GM12878 (cell line): ENCODE measurements at regions not wholly inside any gene's neighbourhood (a gene's known extent, or its start where the extent isn't known, plus 50 kb on each side); places are given as distances from the start of the nearest gene placed in this dataset.
A peak's percentile ranks its signal among the peaks of the same experiment; 100 is the strongest.

Experiments
- ATAC-seq: fragments of 200-7000 bp; cut with Tn5 transposase; 3 replicates; pipeline ENCODE4 v1.9.1; 2020; ENCODE audit warnings: mild to moderate bottlenecking, moderate library complexity
- BruUV-seq: library from RNA; stranded (reverse); fragments of 400-500 nt; replicated peaks from 2 replicates; lab custom pipeline; 2021; lab: Mats Ljungman, UMichigan
- CTCF ChIA-PET: fragments of 300-600 bp; sonication (Branson Sonifier 250); formaldehyde crosslinking; extraction: SDS; loops from one replicate; lab custom pipeline; 2021; ENCODE audit warnings: inconsistent platforms; lab: Yijun Ruan, JAX
- POLR2A ChIA-PET: fragments of 350-600 bp; formaldehyde crosslinking; extraction: SDS; loops from one replicate; lab custom pipeline; 2021; ENCODE audit warnings: inconsistent platforms; lab: Charles Lee
- RAD21 ChIA-PET: fragments of 300-600 bp; sonication (Branson Sonifier 250); formaldehyde crosslinking; loops from one replicate; lab custom pipeline; 2023; ENCODE audit warnings: antibody characterized with exemption; ENCODE audit not compliant: unreplicated experiment; lab: Charles Lee
- SMC1A ChIA-PET: fragments of 300-600 bp; sonication (Branson Sonifier 250); formaldehyde crosslinking; loops from one replicate; lab custom pipeline; 2023; ENCODE audit not compliant: unreplicated experiment, uncharacterized antibody; lab: Charles Lee
- DNase-seq: peaks from one replicate; pipeline ENCODE4 v3.0.0-alpha.2; 2011; ENCODE audit warnings: low read depth, low spot score
- FAIRE-seq: peaks from 3 replicates; lab custom pipeline; 2011; peaks lifted over from hg19 to GRCh38; lab: Jason Lieb, UNC
- H2AFZ ChIP-seq: 2 replicates; pipeline ENCODE4 v1.6.0; 2011; ENCODE audit warnings: low read depth, low read length, control low read depth; ENCODE audit not compliant: control insufficient read depth
- H3K27ac ChIP-seq: 2 replicates; pipeline ENCODE4 v1.5.1; 2011; ENCODE audit warnings: control low read depth; ENCODE audit not compliant: control insufficient read depth, insufficient read depth
- H3K27me3 ChIP-seq, 2 experiments: replicated peaks in 1 of 2; 2 replicates each; pipeline versions ENCODE4 v1.6.0 to v1.6.1; 2011; ENCODE audit warnings: low read length in 1 of 2; ENCODE audit not compliant: control insufficient read depth in 2 of 2, insufficient read depth in 2 of 2
- H3K36me3 ChIP-seq, 2 experiments: 2 replicates each; pipeline ENCODE4 v1.5.1; 2011; ENCODE audit warnings: low read length in 1 of 2; ENCODE audit not compliant: control insufficient read depth in 2 of 2, insufficient read depth in 2 of 2
- H3K4me1 ChIP-seq: 2 replicates; pipeline ENCODE4 v1.6.1; 2011; ENCODE audit warnings: mild to moderate bottlenecking, low read length, moderate library complexity, mixed read lengths; ENCODE audit not compliant: control insufficient read depth, insufficient read depth
- H3K4me2 ChIP-seq: 2 replicates; pipeline ENCODE4 v1.6.0; 2011; ENCODE audit warnings: control low read depth; ENCODE audit not compliant: control insufficient read depth, insufficient read depth
- H3K4me3 ChIP-seq: fragments of 200-600 bp; sonication (generic); 2 replicates; pipeline ENCODE4 v1.5.1; 2016
- H3K79me2 ChIP-seq: 2 replicates; pipeline ENCODE4 v1.6.0; 2011; ENCODE audit warnings: low read length; ENCODE audit not compliant: control insufficient read depth, insufficient read depth
- H3K9ac ChIP-seq: 2 replicates; pipeline ENCODE4 v1.8.0; 2011; ENCODE audit warnings: low read length, control low read depth, mixed read lengths; ENCODE audit not compliant: control insufficient read depth, insufficient read depth
- H3K9me3 ChIP-seq: replicated peaks from 3 replicates; pipeline ENCODE4 v1.5.1; 2011; ENCODE audit warnings: mild to moderate bottlenecking, low read length; ENCODE audit not compliant: control insufficient read depth, insufficient read depth
- H4K20me1 ChIP-seq: 2 replicates; pipeline ENCODE4 v1.6.0; 2011; ENCODE audit not compliant: control insufficient read depth, insufficient read depth
- BCL11A ChIP-seq: IDR thresholded peaks from 2 replicates; pipeline ENCODE4 v1.6.1; 2011; ENCODE audit warnings: low read depth, low read length
- CBX5 ChIP-seq: sonication (generic); IDR thresholded peaks from 2 replicates; pipeline ENCODE4 v1.6.1; 2016; ENCODE audit warnings: low read depth, moderate library complexity, mild to moderate bottlenecking, inconsistent platforms
- CHD1 ChIP-seq: IDR thresholded peaks from 2 replicates; pipeline ENCODE4 v1.6.1; 2012; ENCODE audit warnings: low read depth, low read length, improper control_type of control experiment
- CREM ChIP-seq: IDR thresholded peaks from 2 replicates; pipeline ENCODE4 v1.6.1; 2014; ENCODE audit warnings: antibody characterized with exemption, low read depth
- E4F1 ChIP-seq: fragments of 450-650 bp; IDR thresholded peaks from 2 replicates; pipeline ENCODE4 v1.6.1; 2018; ENCODE audit warnings: borderline replicate concordance, mild to moderate bottlenecking; ENCODE audit not compliant: partially characterized antibody
- EZH2 ChIP-seq: IDR thresholded peaks from 2 replicates; pipeline ENCODE4 v1.6.1; 2012; ENCODE audit warnings: low read depth, mild to moderate bottlenecking, control low read depth, inconsistent platforms, low read length, borderline replicate concordance; ENCODE audit not compliant: control insufficient read depth
- IKZF2 ChIP-seq, 2 experiments: fragments of 450-650 bp; IDR thresholded peaks; 2 replicates each; pipeline ENCODE4 v1.6.1; 2017; ENCODE audit warnings: mild to moderate bottlenecking in 2 of 2, moderate library complexity in 2 of 2
- JUND ChIP-seq: IDR thresholded peaks from 2 replicates; pipeline ENCODE4 v1.6.1; 2012; ENCODE audit warnings: low read depth, mild to moderate bottlenecking, low read length, improper control_type of control experiment, moderate library complexity
- MTA2 ChIP-seq: fragments of 450-650 bp; IDR thresholded peaks from 2 replicates; pipeline ENCODE4 v1.6.1; 2016; ENCODE audit warnings: low read depth, mild to moderate bottlenecking, moderate library complexity
- NR2C2 ChIP-seq: IDR thresholded peaks from 2 replicates; pipeline ENCODE4 v1.6.1; 2011; ENCODE audit warnings: borderline replicate concordance, low read depth; ENCODE audit not compliant: control insufficient read depth, insufficient read length
- PKNOX1 ChIP-seq: fragments of 450-650 bp; IDR thresholded peaks from 2 replicates; pipeline ENCODE4 v1.6.1; 2016; ENCODE audit warnings: mild to moderate bottlenecking
- POLR2AphosphoS5 ChIP-seq: IDR thresholded peaks from 2 replicates; pipeline ENCODE4 v1.6.1; 2011; ENCODE audit warnings: mild to moderate bottlenecking, low read length, inconsistent platforms
- RB1 ChIP-seq: fragments of 450-650 bp; formaldehyde crosslinking; IDR thresholded peaks from 2 replicates; pipeline ENCODE4 v1.6.1; 2017; ENCODE audit warnings: mild to moderate bottlenecking, borderline replicate concordance
- SMARCA5 ChIP-seq: fragments of 450-650 bp; IDR thresholded peaks from 2 replicates; pipeline ENCODE4 v1.6.1; 2017; ENCODE audit warnings: mild to moderate bottlenecking
- SMC3 ChIP-seq: IDR thresholded peaks from 2 replicates; pipeline ENCODE4 v1.6.1; 2011; ENCODE audit warnings: low read length, improper control_type of control experiment, borderline replicate concordance
- USF1 ChIP-seq: IDR thresholded peaks from 2 replicates; pipeline ENCODE4 v1.6.1; 2011; ENCODE audit warnings: borderline replicate concordance, low read depth, mild to moderate bottlenecking, moderate library complexity, mixed read lengths, low read length; ENCODE audit not compliant: insufficient read depth; ENCODE audit errors: extremely low read length
- ZBED1 ChIP-seq: IDR thresholded peaks from 2 replicates; pipeline ENCODE4 v1.6.1; 2016; ENCODE audit warnings: borderline replicate concordance
- ZBTB33 ChIP-seq: fragments of 450-650 bp; IDR thresholded peaks from 2 replicates; pipeline ENCODE4 v1.6.1; 2017; ENCODE audit warnings: mild to moderate bottlenecking
- WGBS: methylation state at CpG from one replicate; pipeline ENCODE4 v1.1.6; 2016; ENCODE audit warnings: low lambda C conversion rate; ENCODE audit not compliant: insufficient replicate concordance, insufficient coverage; ENCODE audit errors: missing lambda C conversion rate; 5-methylcytosine and 5-hydroxymethylcytosine counted together
- in situ Hi-C: fragments of 300-500 bp; cut with MboI; formaldehyde crosslinking; loops from 9 replicates; pipeline ENCODE4 v1.14.3; 2018; ENCODE audit warnings: mixed read lengths
- intact Hi-C: fragments of 100-400 bp; cut with micrococcal nuclease; formaldehyde crosslinking; loops from one replicate; pipeline ENCODE4 v1.14.2; 2022; ENCODE audit not compliant: unreplicated experiment

- H2AFZ ChIP-seq: peak overlapping the region; percentile 72
- SMC1A ChIA-PET: interaction anchor here (0.7 to 4.5 kb wide), 29 partner anchors 9 to 227 kb away, joined by 3 to 43 read pairs (median 5); no protein-coding TSS in a partner anchor
- CTCF ChIA-PET: interaction anchor here (0.6 to 3.1 kb wide), 10 partner anchors 14 to 205 kb away, joined by 3 to 14 read pairs (median 4); no protein-coding TSS in a partner anchor
- FAIRE-seq: no peak
- no peaks in the 10 kb centered on the region; the same call in 2 of the 3 replicates for H3K9me3 ChIP-seq
- H4K20me1 ChIP-seq: no peaks in the 10 kb centered on the region
- H3K27ac ChIP-seq: peak overlapping the region; percentile 63
- peaks cover 35% of the 10 kb centered on the region for H3K4me1 ChIP-seq
- ATAC-seq: peak; percentile 73
- H3K79me2 ChIP-seq: no peaks in the 10 kb centered on the region
- BruUV-seq: no TSS peak
- in situ Hi-C loops (no loop called here), intact Hi-C loops (loop anchor here (10.0 kb wide), 1 partner anchor 120 kb away; no protein-coding TSS in a partner anchor)
- H3K36me3 ChIP-seq: no peaks in the 10 kb centered on the region
- no peak overlapping the region for H3K4me3 ChIP-seq
- no peak overlapping the region; the same call in 1 of the 2 replicates for H3K9ac ChIP-seq
- DNase-seq: peak; percentile 48
- POLR2A ChIA-PET: interaction anchor here (0.7 to 1.9 kb wide), 7 partner anchors 9 to 197 kb away, joined by 3 to 8 read pairs (median 6); partner anchors contain the start of gene RASA1
- peak overlapping the region; percentile 79 for H3K4me2 ChIP-seq
- RAD21 ChIA-PET: interaction anchor here (0.6 to 3.5 kb wide), 20 partner anchors 13 to 175 kb away, joined by 3 to 22 read pairs (median 8); partner anchors contain the start of gene RASA1
- WGBS: 9% methylated on average over 4 of the region's 4 CpGs
- no peaks in the 10 kb centered on the region for H3K27me3 ChIP-seq
- no peak for TF ChIP-seq NR2C2
- no peak for TF ChIP-seq BCL11A
- TF ChIP-seq RB1: no peak
- peak; percentile 34; the same call in 1 of the 2 replicates for TF ChIP-seq CREM
- TF ChIP-seq POLR2AphosphoS5: no peak
- TF ChIP-seq ZBTB33: no peak
- TF ChIP-seq IKZF2 (IDR thresholded peaks at IDR 0.05): peak; percentile 49 to 62; a peak in 2 of 4 replicates
- no peak for TF ChIP-seq PKNOX1
- no peak for TF ChIP-seq JUND
- TF ChIP-seq ZBED1: no peak
- TF ChIP-seq CBX5: peak; percentile 64; the same call in 1 of the 2 replicates
- TF ChIP-seq USF1: no peak
- TF ChIP-seq SMARCA5: no peak
- TF ChIP-seq SMC3: no peak; the same call in 1 of the 2 replicates
- no peak for TF ChIP-seq EZH2
- peak; percentile 35; the same call in 1 of the 2 replicates for TF ChIP-seq MTA2
- no peak for TF ChIP-seq CHD1
- TF ChIP-seq E4F1: no peak
These were observed 72.5 kb upstream of the RASA1 start for GRCh38 chr5:87195104-87195591.
